BJ (cell line): ENCODE measurements at regions not wholly inside any gene's neighbourhood (a gene's known extent, or its start where the extent isn't known, plus 50 kb on each side); places are given as distances from the start of the nearest gene placed in this dataset.

Source experiments
- CTCF ChIA-PET: fragments of 350-600 bp; formaldehyde crosslinking; extraction: SDS; loops from one replicate; lab custom pipeline; 2021; ENCODE audit warnings: antibody characterized with exemption, inconsistent platforms; lab: Yijun Ruan, JAX
- POLR2A ChIA-PET: fragments of 300-600 bp; sonication (Branson Sonifier 250); formaldehyde crosslinking; extraction: SDS; loops from one replicate; lab custom pipeline; 2021; ENCODE audit warnings: antibody characterized with exemption; lab: Charles Lee
- DNase-seq: peaks from one replicate; pipeline ENCODE4 v3.0.0-alpha.2; 2011; ENCODE audit warnings: low read depth
- H3K27me3 ChIP-seq: 2 replicates; pipeline ENCODE4 v1.6.0; 2011; ENCODE audit warnings: low read length; ENCODE audit not compliant: control insufficient read depth, insufficient read depth
- H3K36me3 ChIP-seq: 2 replicates; pipeline ENCODE4 v1.5.1; 2011; ENCODE audit warnings: low read length; ENCODE audit not compliant: control insufficient read depth, insufficient read depth
- H3K4me3 ChIP-seq: 2 replicates; pipeline ENCODE4 v1.5.1; 2011; ENCODE audit warnings: low read depth, mild to moderate bottlenecking, control low read depth, low read length
- TF ChIP-seq, protein P1 (sequence below): IDR thresholded peaks from 2 replicates; pipeline ENCODE4 v1.5.1; 2011; ENCODE audit warnings: low read depth, mild to moderate bottlenecking, control low read depth, inconsistent platforms, low read length, moderate library complexity; ENCODE audit not compliant: insufficient read depth

DNA sequence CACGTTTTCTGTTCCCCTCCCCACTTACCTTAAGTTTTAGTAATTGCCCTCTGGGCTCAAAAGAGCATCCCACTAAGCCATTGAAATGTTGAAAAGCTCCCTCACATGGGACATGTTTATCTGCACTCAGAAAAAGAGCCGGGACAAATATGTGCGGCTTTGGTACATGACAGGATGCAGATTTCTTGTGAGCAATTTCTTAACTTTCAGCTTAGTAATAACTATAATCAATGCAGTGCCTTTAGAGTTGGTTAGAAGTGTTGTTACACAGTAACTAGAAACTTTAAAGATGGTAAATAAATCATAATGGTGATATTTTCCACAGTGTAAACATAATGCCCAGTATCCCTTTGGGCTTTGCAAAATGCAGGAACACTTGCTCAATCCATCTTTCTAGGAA, 89.2 kb downstream of the ZNF365 start:
- no peaks in the 10 kb centered on the region for H3K27me3 ChIP-seq
- ChIA-PET POLR2A (no interaction called here), CTCF (interaction anchor here (0.9 kb wide), 1 partner anchor 11 kb away, joined by 3 read pairs; no protein-coding TSS in a partner anchor)
- no peak overlapping the region for H3K4me3 ChIP-seq
- TF ChIP-seq, protein P1, sequence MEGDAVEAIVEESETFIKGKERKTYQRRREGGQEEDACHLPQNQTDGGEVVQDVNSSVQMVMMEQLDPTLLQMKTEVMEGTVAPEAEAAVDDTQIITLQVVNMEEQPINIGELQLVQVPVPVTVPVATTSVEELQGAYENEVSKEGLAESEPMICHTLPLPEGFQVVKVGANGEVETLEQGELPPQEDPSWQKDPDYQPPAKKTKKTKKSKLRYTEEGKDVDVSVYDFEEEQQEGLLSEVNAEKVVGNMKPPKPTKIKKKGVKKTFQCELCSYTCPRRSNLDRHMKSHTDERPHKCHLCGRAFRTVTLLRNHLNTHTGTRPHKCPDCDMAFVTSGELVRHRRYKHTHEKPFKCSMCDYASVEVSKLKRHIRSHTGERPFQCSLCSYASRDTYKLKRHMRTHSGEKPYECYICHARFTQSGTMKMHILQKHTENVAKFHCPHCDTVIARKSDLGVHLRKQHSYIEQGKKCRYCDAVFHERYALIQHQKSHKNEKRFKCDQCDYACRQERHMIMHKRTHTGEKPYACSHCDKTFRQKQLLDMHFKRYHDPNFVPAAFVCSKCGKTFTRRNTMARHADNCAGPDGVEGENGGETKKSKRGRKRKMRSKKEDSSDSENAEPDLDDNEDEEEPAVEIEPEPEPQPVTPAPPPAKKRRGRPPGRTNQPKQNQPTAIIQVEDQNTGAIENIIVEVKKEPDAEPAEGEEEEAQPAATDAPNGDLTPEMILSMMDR = no peak
- DNase-seq = no peak
- H3K36me3 ChIP-seq = no peaks in the 10 kb centered on the region

DNA sequence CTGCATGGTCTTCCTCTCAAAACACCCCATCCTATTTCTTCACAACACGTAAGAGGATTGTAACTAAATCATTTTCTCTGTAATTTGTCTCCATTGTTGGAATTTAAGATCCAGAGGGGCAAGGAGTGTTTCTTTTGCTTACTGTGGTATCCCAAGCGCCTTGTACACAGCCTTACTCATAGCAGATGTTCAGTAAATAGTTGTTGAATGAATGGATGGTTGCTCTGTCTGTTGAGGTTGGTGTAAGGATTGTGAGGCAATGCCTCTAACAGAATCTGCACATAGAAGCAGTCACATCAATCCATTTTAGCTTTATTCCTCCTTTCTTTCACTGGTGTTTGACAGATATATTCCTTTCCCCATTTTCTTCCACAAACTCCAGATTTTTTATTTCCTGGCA, 90.1 kb downstream of the ZNF365 start:
- ChIA-PET CTCF (interaction anchor here (1.1 kb wide), 1 partner anchor 15 kb away, joined by 3 read pairs; no protein-coding TSS in a partner anchor), POLR2A (no interaction called here)
- DNase-seq = no peak
- H3K4me3 ChIP-seq = no peak overlapping the region
- H3K27me3 ChIP-seq = no peaks in the 10 kb centered on the region
- TF ChIP-seq, protein P1 = no peak
- H3K36me3 ChIP-seq = no peaks in the 10 kb centered on the region

DNA sequence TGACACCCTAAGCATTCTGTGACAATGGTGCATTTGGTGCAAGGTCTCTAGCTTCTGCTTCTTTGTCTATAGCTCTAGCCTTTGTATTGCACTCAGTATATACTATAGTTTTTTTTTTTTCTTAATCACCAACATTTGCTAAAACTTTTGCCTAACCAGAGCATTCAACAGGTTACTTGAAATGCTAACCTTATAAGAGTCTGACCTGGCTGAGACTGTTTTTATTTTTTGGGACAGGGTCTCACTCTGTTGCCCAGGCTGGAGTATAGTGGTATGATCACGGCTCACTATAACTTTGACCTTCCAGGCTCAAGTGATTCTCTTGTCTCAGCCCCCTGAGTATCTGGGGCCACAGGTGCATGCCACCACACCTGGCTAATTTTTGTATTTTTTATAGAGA, 92.4 kb downstream of the ZNF365 start:
- ChIA-PET CTCF (no interaction called here), POLR2A (no interaction called here)
- no peak for DNase-seq
- no peak overlapping the region for H3K4me3 ChIP-seq
- TF ChIP-seq, protein P1 = no peak
- H3K36me3 ChIP-seq = no peaks in the 10 kb centered on the region
- H3K27me3 ChIP-seq = no peaks in the 10 kb centered on the region

DNA sequence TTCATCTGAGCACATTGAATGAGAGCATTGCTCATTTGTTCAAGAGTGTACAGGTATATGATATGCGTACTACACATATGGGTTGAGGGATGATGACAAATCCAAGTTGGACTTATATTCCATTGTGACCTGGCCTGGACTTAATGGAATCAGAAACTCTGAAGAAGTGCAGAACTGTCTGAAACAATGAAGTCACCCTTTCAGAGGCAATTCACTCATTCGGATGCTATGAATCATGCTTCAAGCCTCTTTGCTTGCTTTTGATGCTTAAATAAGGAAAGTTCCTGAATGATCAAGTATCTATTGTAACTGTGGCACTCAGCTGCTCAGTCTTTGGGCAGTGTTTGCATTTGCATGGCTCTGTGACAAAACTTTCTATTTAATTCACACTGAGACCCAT, 93.4 kb downstream of the ZNF365 start:
- TF ChIP-seq, protein P1 = no peak
- no peak for DNase-seq
- no peak overlapping the region for H3K4me3 ChIP-seq
- no peaks in the 10 kb centered on the region for H3K36me3 ChIP-seq
- ChIA-PET CTCF (no interaction called here), POLR2A (interaction anchor here (0.5 kb wide), 1 partner anchor 1304 kb away, joined by 20 read pairs; no protein-coding TSS in a partner anchor)
- H3K27me3 ChIP-seq = no peaks in the 10 kb centered on the region

DNA sequence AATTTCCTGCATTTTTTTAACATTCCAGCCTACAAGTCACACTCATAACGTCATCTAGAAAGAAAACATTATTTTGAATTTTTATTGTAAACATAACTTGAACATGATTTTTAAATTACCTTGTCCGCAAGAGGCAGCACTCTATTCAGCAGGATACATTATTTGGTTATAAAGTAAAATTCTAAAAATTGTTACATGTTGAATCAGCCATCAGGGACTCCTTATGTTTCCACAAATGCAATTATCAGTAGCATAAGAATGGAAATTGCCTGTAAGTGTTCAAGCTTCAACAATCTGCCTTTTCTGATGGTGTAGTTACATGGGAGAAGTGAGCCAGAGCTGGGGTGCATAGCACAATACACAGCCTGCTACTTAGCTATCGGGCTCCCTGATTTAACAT, 97.5 kb downstream of the ZNF365 start:
- ChIA-PET CTCF (no interaction called here), POLR2A (no interaction called here)
- DNase-seq = no peak
- TF ChIP-seq, protein P1 = no peak
- H3K36me3 ChIP-seq = no peaks in the 10 kb centered on the region
- H3K4me3 ChIP-seq = no peak overlapping the region
- H3K27me3 ChIP-seq = no peaks in the 10 kb centered on the region
